Mucosa of stomach (tissue), 1 donor: ENCODE measurements at regions not wholly inside any gene's neighbourhood (a gene's known extent, or its start where the extent isn't known, plus 50 kb on each side); places are given as distances from the start of the nearest gene placed in this dataset.
A peak's percentile ranks its signal among the peaks of the same experiment; 100 is the strongest.

Experiments
- H3K27me3 ChIP-seq: one replicate; pipeline ENCODE4 v1.7.0; 2013; ENCODE audit warnings: mild to moderate bottlenecking, low read length; ENCODE audit not compliant: control insufficient read depth, insufficient read depth
- H3K36me3 ChIP-seq: one replicate; pipeline ENCODE4 v1.7.0; 2013; ENCODE audit warnings: low read length; ENCODE audit not compliant: control insufficient read depth, insufficient read depth
- H3K4me1 ChIP-seq: one replicate; pipeline ENCODE4 v1.7.0; 2013; ENCODE audit warnings: mild to moderate bottlenecking, low read length; ENCODE audit not compliant: control insufficient read depth, insufficient read depth
- H3K4me3 ChIP-seq: one replicate; pipeline ENCODE4 v1.7.0; 2013; ENCODE audit warnings: low read length
- H3K9ac ChIP-seq: one replicate; pipeline ENCODE4 v1.7.0; 2013; ENCODE audit warnings: mild to moderate bottlenecking, low read length, moderate library complexity
- H3K9me3 ChIP-seq: one replicate; pipeline ENCODE4 v1.7.0; 2013; ENCODE audit warnings: mild to moderate bottlenecking, low read length, moderate library complexity; ENCODE audit not compliant: control insufficient read depth
- donor health status: Pancreatic carcinoma.

DNA sequence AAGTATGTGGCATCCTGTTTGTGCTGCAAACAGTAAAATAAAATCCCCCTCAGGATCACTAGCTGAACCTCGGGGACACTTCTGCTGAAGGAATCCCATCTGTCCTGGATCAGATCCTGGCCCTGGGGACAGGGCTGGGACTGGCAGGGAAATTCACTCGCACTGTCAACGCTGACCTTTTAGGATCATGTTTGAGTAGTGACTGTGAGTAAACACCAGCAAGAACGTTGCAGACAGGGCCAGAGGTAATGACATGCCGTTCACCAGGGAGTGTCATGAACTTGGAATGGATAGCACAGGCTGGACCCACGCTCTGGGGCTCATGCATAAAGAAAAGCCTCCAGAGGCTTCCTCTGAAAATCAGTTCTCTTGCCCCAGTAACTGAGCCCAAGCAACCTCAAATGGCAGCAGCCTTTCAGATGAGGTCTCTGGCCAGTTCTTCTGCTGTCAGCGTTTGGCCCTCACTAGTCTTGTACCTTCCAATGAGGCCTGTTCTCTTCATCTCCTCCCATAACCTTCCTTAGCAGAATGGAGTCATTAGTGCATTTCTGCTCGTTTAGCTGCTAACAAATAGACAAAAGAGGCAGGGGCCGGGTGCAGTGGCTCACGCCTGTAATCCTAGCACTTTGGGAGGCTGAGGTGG lies 51.0 kb upstream of the BARX2 start:
- no peak overlapping the region for H3K4me3 ChIP-seq
- H3K9ac ChIP-seq, result no peak overlapping the region
- no peaks in the 10 kb centered on the region for H3K9me3 ChIP-seq
- no peaks in the 10 kb centered on the region for H3K36me3 ChIP-seq
- H3K27me3 ChIP-seq, result no peaks in the 10 kb centered on the region
- peaks cover 30% of the 10 kb centered on the region for H3K4me1 ChIP-seq

DNA sequence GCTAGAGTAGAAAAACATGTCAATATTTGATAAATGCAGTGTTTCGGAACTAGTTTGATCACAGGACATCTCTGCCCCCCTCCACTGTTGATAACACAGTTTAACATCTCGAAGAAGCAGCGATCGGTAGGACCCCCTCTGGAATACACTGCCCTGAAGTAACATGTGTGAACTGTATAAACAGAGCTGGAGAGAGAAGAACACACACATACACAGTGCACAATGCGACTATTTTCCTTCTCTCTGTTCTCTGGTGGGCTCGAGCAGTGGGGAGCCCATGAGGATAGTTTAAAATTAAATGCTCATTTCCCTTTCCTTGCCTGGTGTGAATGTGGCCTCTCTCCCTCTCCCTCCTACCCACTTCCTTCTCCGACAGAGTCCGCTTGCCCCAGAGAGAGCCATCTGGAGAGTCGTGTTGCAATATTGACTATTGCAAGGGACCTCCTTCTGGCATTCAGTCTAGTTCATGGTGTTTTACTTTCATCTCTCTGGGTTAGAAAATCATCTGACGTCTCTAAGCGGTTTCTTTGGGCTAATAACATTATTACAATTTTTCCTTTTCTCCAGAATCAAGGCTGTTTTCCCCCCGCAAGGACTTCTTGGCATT lies 51.6 kb upstream of the BARX2 start:
- H3K27me3 ChIP-seq, result no peaks in the 10 kb centered on the region
- no peaks in the 10 kb centered on the region for H3K9me3 ChIP-seq
- H3K9ac ChIP-seq, result no peak overlapping the region
- H3K4me3 ChIP-seq, result no peak overlapping the region
- peaks cover 36% of the 10 kb centered on the region for H3K4me1 ChIP-seq
- no peaks in the 10 kb centered on the region for H3K36me3 ChIP-seq

DNA sequence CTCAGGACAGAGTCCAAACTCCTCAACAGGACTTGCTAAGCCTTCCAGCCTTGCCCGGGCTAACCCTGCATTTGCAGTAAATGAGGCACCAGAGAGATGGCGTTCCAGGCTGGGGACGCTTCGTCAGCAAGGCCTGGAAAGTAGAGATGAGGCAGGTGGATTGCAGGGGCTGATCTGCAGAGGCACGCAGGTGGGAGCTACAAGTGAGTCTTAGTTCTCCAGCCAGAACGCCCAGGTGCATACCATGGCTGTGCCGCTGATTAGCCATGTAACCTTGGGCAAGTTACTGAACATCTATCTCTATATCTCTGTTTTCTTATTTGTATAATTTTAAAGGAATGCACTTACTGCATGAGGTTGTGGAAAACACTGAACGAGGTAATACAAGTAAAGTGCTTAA lies 52.7 kb upstream of the BARX2 start:
- H3K4me1 ChIP-seq, result peaks cover 47% of the 10 kb centered on the region
- no peaks in the 10 kb centered on the region for H3K27me3 ChIP-seq
- H3K4me3 ChIP-seq, result no peak overlapping the region
- H3K9me3 ChIP-seq, result no peaks in the 10 kb centered on the region
- H3K9ac ChIP-seq, result no peak overlapping the region
- no peaks in the 10 kb centered on the region for H3K36me3 ChIP-seq

DNA sequence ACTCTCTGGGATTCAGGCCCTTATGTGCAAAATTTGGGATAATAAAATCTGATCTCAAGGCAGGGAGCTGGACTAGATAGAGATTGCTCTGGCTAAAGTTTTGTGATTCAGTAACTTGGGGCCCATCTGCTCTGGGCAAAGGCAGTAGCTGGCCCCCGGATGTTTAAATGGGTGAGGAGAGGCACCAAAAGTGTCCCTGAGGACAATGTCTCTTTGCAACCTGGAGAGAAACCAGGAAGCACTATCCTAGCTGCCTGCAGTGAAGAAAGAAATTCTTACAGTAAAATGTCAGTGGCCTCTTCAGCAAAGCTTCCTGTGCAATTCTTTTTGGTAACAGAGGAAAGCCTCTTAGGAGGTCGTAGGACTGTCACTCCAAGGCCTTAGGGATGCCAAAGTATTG lies 54.6 kb upstream of the BARX2 start:
- peaks cover 64% of the 10 kb centered on the region for H3K4me1 ChIP-seq
- no peaks in the 10 kb centered on the region for H3K9me3 ChIP-seq
- no peaks in the 10 kb centered on the region for H3K27me3 ChIP-seq

DNA sequence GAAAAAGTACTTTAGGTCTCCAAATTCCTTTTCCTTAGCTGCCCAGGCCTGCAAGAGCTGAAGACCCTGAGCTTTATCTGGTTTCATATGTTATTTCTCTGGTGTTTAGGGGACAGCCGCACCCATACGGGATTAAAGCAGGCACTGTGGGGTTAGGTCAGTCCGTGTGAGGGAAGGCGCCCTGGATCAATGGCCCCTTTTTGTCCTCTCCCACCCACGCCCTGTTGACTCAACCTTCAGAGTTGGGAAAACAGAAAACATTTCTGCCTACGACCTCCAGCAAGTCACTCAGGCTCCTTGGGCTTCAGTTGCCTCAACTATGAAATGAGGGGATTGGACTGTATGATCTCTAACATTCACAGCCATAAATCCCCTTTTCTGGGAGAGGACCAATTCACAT lies 55.2 kb upstream of the BARX2 start:
- no peaks in the 10 kb centered on the region for H3K27me3 ChIP-seq
- peaks cover 69% of the 10 kb centered on the region for H3K4me1 ChIP-seq

More for the DNA sequence above, 54.6 kb upstream of the BARX2 start:
- H3K9ac ChIP-seq, result no peak overlapping the region
- H3K36me3 ChIP-seq, result no peaks in the 10 kb centered on the region
- H3K4me3 ChIP-seq, result no peak overlapping the region

DNA sequence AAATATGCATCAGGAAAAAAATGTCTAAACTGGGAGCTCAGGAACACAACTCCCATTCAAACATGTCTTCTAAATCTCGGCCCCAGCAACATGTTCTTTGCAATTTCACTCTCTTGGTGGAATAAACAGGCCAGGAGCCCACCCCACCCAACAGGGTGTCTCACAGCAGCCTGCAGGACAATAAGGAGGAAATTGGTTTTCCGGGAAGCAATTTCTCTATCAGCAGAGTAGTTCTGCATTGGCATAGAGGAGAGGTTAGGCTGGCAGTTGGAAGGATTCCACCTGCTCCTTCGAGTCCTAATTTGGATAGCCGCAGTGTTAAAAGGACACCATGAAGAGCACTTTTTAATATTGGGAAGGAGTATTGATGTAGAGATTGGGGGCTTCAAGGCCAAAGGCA lies 55.9 kb upstream of the BARX2 start:
- no peaks in the 10 kb centered on the region for H3K27me3 ChIP-seq
- H3K9ac ChIP-seq, result no peak overlapping the region
- no peaks in the 10 kb centered on the region for H3K9me3 ChIP-seq
- H3K4me3 ChIP-seq, result no peak overlapping the region
- H3K36me3 ChIP-seq, result no peaks in the 10 kb centered on the region
- peaks cover 70% of the 10 kb centered on the region for H3K4me1 ChIP-seq

More for the DNA sequence above, 55.2 kb upstream of the BARX2 start:
- Histone ChIP-seq H3K9me3 (no peaks in the 10 kb centered on the region), H3K4me3 (no peak overlapping the region), H3K36me3 (no peaks in the 10 kb centered on the region), H3K9ac (no peak overlapping the region)

DNA sequence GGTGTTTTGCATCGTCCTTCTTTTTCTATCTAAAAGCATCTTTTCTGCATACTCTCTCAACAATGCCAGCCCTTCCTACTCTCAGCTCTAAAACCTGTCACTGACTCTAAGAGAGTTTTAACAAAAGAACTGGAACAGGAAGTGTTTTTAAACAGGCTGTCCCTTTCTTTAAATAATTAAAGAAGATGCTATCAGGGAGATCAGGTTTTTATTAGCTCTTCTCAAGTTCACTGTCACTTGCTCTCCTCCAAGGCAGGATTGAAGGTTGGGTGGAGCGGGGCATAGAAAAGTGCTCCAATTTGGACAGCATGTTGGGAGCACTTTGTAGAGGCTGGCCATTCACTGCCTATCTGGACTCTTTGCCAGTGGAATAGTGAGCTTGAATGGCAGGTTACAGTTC lies 56.4 kb upstream of the BARX2 start:
- no peak overlapping the region for H3K9ac ChIP-seq
- no peaks in the 10 kb centered on the region for H3K36me3 ChIP-seq
- H3K9me3 ChIP-seq, result no peaks in the 10 kb centered on the region
- no peak overlapping the region for H3K4me3 ChIP-seq
- no peaks in the 10 kb centered on the region for H3K27me3 ChIP-seq
- H3K4me1 ChIP-seq, result peaks cover 65% of the 10 kb centered on the region

DNA sequence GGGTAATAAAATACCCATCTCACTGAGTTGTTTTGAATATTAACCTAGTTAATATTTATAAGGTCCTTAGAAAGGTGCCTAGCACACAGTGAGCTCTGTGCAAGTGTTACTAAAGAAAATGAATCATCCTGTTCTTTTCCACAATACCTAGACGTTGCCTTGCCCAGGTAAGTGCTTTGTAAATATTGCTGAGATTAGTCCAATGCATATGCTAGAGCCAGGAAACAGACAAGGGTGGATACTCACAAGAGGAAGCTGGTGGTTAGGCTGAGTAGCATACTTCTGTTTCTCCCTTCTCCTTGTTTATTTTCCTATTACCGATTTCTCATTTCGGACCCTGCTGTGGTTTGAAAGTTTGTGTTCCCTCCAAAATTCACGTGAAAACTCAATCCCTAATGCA lies 58.1 kb upstream of the BARX2 start:
- Histone ChIP-seq H3K36me3 (no peaks in the 10 kb centered on the region), H3K9me3 (no peaks in the 10 kb centered on the region), H3K4me3 (no peak overlapping the region), H3K4me1 (peaks cover 67% of the 10 kb centered on the region), H3K9ac (peak overlapping the region; percentile 54), H3K27me3 (no peaks in the 10 kb centered on the region)

DNA sequence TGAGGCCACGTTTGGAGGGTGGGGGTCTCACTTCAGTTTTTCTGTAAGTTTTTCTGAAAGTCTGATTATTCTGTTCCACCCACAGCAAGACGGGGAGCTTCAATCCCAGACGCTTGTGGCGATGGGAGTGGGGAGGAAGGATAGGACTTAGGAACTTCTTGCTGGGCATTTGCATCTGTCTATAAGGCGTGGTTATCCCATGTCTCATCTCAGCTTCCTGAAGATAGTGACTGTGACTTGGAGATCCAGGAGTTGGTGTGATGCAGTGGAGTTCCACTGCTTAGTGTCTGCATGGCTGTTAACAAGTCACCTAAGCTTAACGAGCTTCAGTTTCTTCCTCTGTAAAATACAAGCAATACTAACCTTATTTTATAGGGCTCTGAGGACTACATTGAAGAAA lies 58.9 kb upstream of the BARX2 start:
- Histone ChIP-seq H3K36me3 (no peaks in the 10 kb centered on the region), H3K4me1 (peaks cover 74% of the 10 kb centered on the region), H3K9me3 (no peaks in the 10 kb centered on the region), H3K9ac (peak overlapping the region; percentile 50), H3K27me3 (no peaks in the 10 kb centered on the region), H3K4me3 (no peak overlapping the region)

DNA sequence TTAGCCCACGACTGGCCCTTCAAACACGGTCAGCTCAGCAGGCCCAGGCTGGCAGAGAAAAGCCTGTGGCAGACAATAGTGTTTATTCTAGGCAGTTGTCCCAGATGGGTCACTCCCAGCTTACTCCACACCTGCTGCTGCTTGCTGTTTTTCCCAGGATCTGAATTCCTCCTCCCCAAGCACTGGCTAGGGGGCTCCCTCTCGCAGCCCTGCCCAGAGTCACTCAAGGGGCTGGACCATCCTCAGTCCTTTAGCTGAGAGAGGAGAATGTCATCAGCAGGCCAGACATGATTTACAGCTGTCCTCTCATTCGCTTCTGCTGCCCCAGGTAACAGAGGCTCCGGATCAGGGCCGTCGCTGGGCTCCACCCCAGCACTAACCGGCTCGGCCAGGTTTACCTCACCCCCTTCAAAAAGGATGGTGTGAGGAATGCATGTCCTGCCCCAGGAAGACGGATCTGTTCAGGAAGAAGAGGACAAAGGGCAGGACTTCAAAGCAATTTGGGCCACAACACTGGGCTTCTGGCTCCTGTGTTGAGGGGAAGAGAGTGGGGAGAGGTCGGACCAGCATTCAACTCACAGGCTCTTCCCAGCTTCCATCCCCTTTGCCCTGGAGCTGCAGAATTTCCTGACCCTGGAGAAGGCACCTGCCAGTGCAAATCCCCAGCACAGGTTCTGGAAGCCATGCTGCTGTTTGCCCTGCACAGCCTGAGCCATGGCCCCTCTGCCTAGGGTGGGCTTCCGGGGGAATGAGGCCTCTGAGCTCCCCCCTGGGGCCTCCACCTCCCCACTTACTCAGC lies 59.7 kb upstream of the BARX2 start:
- H3K27me3 ChIP-seq, result no peaks in the 10 kb centered on the region
- H3K4me1 ChIP-seq, result peaks cover 73% of the 10 kb centered on the region
- H3K36me3 ChIP-seq, result no peaks in the 10 kb centered on the region
- no peak overlapping the region for H3K4me3 ChIP-seq
- H3K9me3 ChIP-seq, result no peaks in the 10 kb centered on the region
- H3K9ac ChIP-seq, result peak overlapping the region; percentile 50

DNA sequence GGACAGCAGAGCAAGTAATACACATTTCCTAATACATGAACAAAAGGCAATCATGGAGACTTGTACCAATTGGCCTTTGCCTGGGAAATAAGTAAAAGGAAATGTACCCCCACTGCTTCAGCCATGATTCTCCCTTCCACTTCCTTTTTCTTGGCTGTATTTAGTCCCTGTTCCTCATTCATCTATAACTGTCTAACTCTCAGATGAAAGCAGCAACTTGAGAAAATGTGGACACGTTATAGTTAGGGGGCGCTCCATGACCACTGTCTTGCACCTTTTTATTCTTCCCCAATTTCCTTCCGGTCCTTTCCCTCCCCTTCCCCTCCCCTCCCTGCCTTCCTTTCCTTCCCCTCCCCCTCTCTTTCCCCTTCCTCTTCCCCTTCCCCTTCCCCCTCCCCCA lies 61.3 kb upstream of the BARX2 start:
- Histone ChIP-seq H3K9ac (no peak overlapping the region), H3K27me3 (no peaks in the 10 kb centered on the region), H3K4me3 (no peak overlapping the region), H3K36me3 (no peaks in the 10 kb centered on the region), H3K9me3 (no peaks in the 10 kb centered on the region), H3K4me1 (peaks cover 57% of the 10 kb centered on the region)

DNA sequence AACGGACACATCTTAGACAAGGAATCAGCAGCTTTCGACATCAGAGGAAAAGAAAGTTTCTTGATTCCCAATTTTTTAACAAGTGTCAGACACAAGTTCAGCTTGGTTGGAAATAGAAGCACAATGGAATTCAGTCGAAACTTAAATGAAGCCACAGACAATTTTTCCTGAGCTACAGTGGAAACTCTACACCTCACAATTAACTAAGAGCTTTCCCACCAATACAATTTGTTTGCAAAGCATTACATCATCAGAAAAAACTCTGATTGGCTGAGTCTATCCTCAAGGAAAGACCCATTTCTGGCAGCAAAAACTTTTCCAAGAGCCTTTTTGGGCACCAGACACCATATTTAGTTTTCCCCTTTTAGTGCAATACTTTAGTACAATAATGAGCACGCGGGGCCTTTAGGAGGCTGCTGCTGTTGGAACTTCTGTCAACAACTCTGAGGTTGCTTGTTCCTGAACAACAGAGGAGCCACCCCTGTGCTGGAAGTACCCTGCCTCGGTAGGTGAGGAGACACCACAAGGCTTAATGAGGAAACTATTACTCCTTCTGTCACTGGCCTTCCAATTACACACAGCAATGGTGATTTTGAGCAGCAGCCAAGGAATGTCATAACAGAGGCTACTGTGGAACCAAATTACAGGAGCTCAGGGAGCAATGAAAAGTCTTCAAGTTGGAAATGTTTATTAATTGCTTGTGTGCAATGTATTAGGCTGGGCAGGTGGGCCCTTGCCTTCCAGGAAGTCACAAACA lies 61.9 kb upstream of the BARX2 start:
- H3K9ac ChIP-seq, result no peak overlapping the region

More for the DNA sequence above, 61.9 kb upstream of the BARX2 start:
- no peaks in the 10 kb centered on the region for H3K9me3 ChIP-seq
- no peaks in the 10 kb centered on the region for H3K36me3 ChIP-seq
- H3K27me3 ChIP-seq, result no peaks in the 10 kb centered on the region
- H3K4me3 ChIP-seq, result no peak overlapping the region
- H3K4me1 ChIP-seq, result peaks cover 50% of the 10 kb centered on the region
